ENCODE measurements at regions not wholly inside any gene's neighbourhood (a gene's known extent, or its start where the extent isn't known, plus 50 kb on each side); places are given as distances from the start of the nearest gene placed in this dataset.

DNA sequence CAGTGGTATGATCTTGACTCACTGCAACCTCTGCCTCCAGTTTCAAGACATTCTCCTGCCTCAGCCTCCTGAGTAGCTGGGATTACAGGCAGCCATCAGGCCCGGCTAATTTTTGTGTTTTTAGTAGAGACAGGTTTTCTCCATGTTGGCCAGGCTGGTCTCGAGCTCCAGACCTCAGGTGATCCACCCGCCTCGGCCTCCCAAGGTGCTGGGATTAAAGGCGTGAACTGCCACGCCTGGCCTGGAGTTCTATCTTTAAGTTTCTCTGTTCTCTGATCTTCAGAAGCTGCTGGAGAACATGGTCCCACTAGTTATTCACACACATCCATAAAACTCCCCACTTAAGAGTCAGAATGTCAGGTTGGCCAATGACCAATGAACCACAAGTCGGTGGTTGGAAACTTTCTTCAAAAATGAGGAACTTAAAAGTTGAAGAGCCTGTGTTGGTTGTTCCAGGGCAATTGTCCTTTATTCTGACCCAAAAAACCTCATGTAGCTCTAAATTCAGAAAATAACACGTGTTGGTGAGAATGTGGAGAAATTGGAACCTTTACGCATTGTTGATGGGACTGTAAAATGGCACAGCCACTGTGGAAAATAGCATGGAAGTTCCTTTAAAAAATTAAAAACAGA lies 55.9 kb upstream of the PIK3CB start (continued):
- TF ChIP-seq ZNF687 (IDR thresholded peaks at IDR 0.05) (no peak), PAX8 (IDR thresholded peaks at IDR 0.05) (no peak), RUNX3 (IDR thresholded peaks at IDR 0.05; ENCODE audit: low read length) (peak; percentile 86), RELB (IDR thresholded peaks at IDR 0.05; ENCODE audit: low read depth) (peak; percentile 58), CBX5 (IDR thresholded peaks at IDR 0.05; ENCODE audit: low read depth) (no peak), MLLT1 (IDR thresholded peaks at IDR 0.05) (no peak), MYC (IDR thresholded peaks at IDR 0.05; ENCODE audit: insufficient read depth, insufficient read length, insufficient replicate concordance, low read length, severe bottlenecking) (no peak), ZNF274 (IDR thresholded peaks at IDR 0.05; ENCODE audit: insufficient read depth, insufficient read length) (no peak), MTA2 (IDR thresholded peaks at IDR 0.05; ENCODE audit: low read depth) (peak; percentile 71; the same call in 1 of the 2 replicates), TCF7 (IDR thresholded peaks at IDR 0.05; ENCODE audit: borderline replicate concordance) (no peak), BHLHE40 (IDR thresholded peaks at IDR 0.05; ENCODE audit: borderline replicate concordance in 1 of 2, low read depth in 2 of 2, low read length in 1 of 2) (no peak), EP300 (IDR thresholded peaks at IDR 0.05; ENCODE audit: borderline replicate concordance in 1 of 2, control insufficient read depth in 1 of 2, low read depth in 2 of 2, low read length in 2 of 2) (peak; percentile 30 to 34; a peak in 1 of 4 replicates), RBBP5 (conservative IDR thresholded peaks at IDR 0.05) (no peak), SREBF2 (IDR thresholded peaks at IDR 0.05; ENCODE audit: low read length) (no peak), IKZF1 (conservative IDR thresholded peaks at IDR 0.05) (peak; percentile 63), EED (IDR thresholded peaks at IDR 0.05; ENCODE audit: low read depth) (no peak), YY1 (IDR thresholded peaks at IDR 0.05; ENCODE audit: low read depth, low read length) (no peak), RCOR1 (conservative IDR thresholded peaks at IDR 0.05; ENCODE audit: low read depth, low read length) (no peak), NRF1 (conservative IDR thresholded peaks at IDR 0.05; ENCODE audit: low read depth, low read length) (no peak), LARP7 (IDR thresholded peaks at IDR 0.05) (no peak), ZNF207 (IDR thresholded peaks at IDR 0.05; ENCODE audit: borderline replicate concordance) (no peak), HDGF (IDR thresholded peaks at IDR 0.05) (no peak), NFIC (IDR thresholded peaks at IDR 0.05; ENCODE audit: low read depth, low read length) (0 out of 2 replicates have a peak, but pooled peaks have one; percentile 35)
- TF ChIP-seq, protein P1, sequence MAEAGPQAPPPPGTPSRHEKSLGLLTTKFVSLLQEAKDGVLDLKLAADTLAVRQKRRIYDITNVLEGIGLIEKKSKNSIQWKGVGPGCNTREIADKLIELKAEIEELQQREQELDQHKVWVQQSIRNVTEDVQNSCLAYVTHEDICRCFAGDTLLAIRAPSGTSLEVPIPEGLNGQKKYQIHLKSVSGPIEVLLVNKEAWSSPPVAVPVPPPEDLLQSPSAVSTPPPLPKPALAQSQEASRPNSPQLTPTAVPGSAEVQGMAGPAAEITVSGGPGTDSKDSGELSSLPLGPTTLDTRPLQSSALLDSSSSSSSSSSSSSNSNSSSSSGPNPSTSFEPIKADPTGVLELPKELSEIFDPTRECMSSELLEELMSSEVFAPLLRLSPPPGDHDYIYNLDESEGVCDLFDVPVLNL (IDR thresholded peaks at IDR 0.05; ENCODE audit: low read depth, low read length), result no peak

All from GM12878 (cell line).